CD4-positive, alpha-beta memory T cell (primary cell): ENCODE measurements at regions not wholly inside any gene's neighbourhood (a gene's known extent, or its start where the extent isn't known, plus 50 kb on each side); places are given as distances from the start of the nearest gene placed in this dataset.
A peak's percentile ranks its signal among the peaks of the same experiment; 100 is the strongest.
"Not testable (repeated sequence)": the region's sequence is repeated elsewhere in the genome, so short reads cannot be mapped to it uniquely, and the experiment has no call there.

ENCODE experiments used
- CTCF ChIA-PET: fragments of 350-600 bp; sonication (Branson Sonifier 250); formaldehyde crosslinking; loops from one replicate; lab custom pipeline; 2021; ENCODE audit warnings: inconsistent platforms; ENCODE audit not compliant: partially characterized antibody; lab: Charles Lee
- POLR2A ChIA-PET: fragments of 350-600 bp; sonication (Branson Sonifier 250); formaldehyde crosslinking; loops from one replicate; lab custom pipeline; 2021; ENCODE audit not compliant: partially characterized antibody; lab: Charles Lee
- DNase-seq, 5 donors: peaks; one replicate each; pipeline versions ENCODE4 v3.0.0 to v3.0.0-alpha.2; 2020 to 2022; ENCODE audit warnings: mixed read lengths in 1 of 5
- H3K27ac ChIP-seq: one replicate; pipeline ENCODE4 v1.7.0; 2013; ENCODE audit warnings: low read depth, low read length
- H3K27me3 ChIP-seq: 2 replicates; pipeline ENCODE4 v1.7.0; 2013; ENCODE audit warnings: mild to moderate bottlenecking, low read length, moderate library complexity; ENCODE audit not compliant: insufficient read depth
- H3K36me3 ChIP-seq: 2 replicates; pipeline ENCODE4 v1.7.0; 2013; ENCODE audit warnings: mild to moderate bottlenecking, low read length, moderate library complexity; ENCODE audit not compliant: insufficient read depth
- H3K4me1 ChIP-seq: 2 replicates; pipeline ENCODE4 v1.7.0; 2013; ENCODE audit warnings: mild to moderate bottlenecking, low read length, moderate library complexity; ENCODE audit not compliant: insufficient read depth
- H3K4me3 ChIP-seq, 2 donors: one replicate each; pipeline ENCODE4 v1.7.0; 2013; ENCODE audit warnings: low read length in 2 of 2, mild to moderate bottlenecking in 1 of 2
- H3K9me3 ChIP-seq, 2 donors: one replicate each; pipeline ENCODE4 v1.7.0; 2013; ENCODE audit warnings: low read length in 2 of 2, control low read depth in 1 of 2; ENCODE audit not compliant: control insufficient read depth in 1 of 2
- H3K27ac Mint-ChIP-seq, 7 donors: one replicate each; pipeline ENCODE4 v1.8.0; 2020 to 2021; ENCODE audit warnings: mixed read lengths in 7 of 7, mild to moderate bottlenecking in 6 of 7, inconsistent platforms in 3 of 7, moderate library complexity in 3 of 7
- H3K27me3 Mint-ChIP-seq, 2 donors: one replicate each; pipeline ENCODE4 v1.8.0; 2020 to 2021; ENCODE audit warnings: mixed read lengths in 2 of 2
- H3K36me3 Mint-ChIP-seq, 2 donors: one replicate each; pipeline ENCODE4 v1.8.0; 2020 to 2021; ENCODE audit warnings: mixed read lengths in 2 of 2, inconsistent platforms in 1 of 2, mild to moderate bottlenecking in 1 of 2
- H3K4me1 Mint-ChIP-seq, 4 donors: one replicate each; pipeline ENCODE4 v1.8.0; 2020 to 2021; ENCODE audit warnings: mixed read lengths in 4 of 4, mild to moderate bottlenecking in 1 of 4
- H3K4me3 Mint-ChIP-seq, 8 donors: one replicate each; pipeline ENCODE4 v1.8.0; 2020 to 2021; ENCODE audit warnings: mixed read lengths in 8 of 8, mild to moderate bottlenecking in 7 of 8, moderate library complexity in 6 of 8, inconsistent platforms in 3 of 8
- H3K9me3 Mint-ChIP-seq, 8 donors: one replicate each; pipeline ENCODE4 v1.8.0; 2020 to 2021; ENCODE audit warnings: mixed read lengths in 8 of 8, mild to moderate bottlenecking in 5 of 8, inconsistent platforms in 3 of 8, moderate library complexity in 1 of 8
- intact Hi-C: fragments of 100-400 bp; cut with micrococcal nuclease; formaldehyde crosslinking; loops from one replicate; pipeline ENCODE4 v1.15.1; 2023

DNA sequence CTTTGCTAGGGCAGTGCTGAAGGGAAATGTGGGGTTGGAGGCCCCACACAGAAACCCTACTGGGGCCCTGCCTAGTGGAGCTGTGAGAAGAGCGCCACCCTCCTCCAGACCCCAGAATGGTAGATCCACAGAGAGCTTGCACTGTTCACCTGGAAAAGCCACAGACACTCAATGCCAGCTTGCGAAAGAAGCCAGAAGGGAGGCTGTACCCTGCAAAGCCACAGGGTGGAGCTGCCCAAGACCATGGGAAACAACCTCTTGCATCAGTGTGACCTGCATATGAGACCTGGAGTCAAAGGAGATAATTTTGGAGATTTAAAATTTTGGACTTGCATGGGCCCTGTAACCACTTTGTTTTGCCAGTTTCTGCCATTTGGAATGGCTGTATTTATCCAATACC lies 615.4 kb upstream of the MIR17HG start:
- Mint-ChIP-seq H3K27me3 (no peaks in the 10 kb centered on the region), H3K4me1 (no peaks in the 10 kb centered on the region), H3K27ac (no peak overlapping the region), H3K4me3 (no peak overlapping the region), H3K36me3 (no peaks in the 10 kb centered on the region), H3K9me3 (peaks cover 2 to 26% (median 15%) of the 10 kb centered on the region in 8 donors)
- no peak for DNase-seq
- Histone ChIP-seq H3K36me3 (no peaks in the 10 kb centered on the region), H3K27ac (no peak overlapping the region), H3K27me3 (no peaks in the 10 kb centered on the region), H3K9me3 (no peaks in the 10 kb centered on the region), H3K4me1 (no peaks in the 10 kb centered on the region), H3K4me3 (no peak overlapping the region)
- ChIA-PET CTCF (no interaction called here), POLR2A (no interaction called here)
- intact Hi-C loops, result no loop called here

DNA sequence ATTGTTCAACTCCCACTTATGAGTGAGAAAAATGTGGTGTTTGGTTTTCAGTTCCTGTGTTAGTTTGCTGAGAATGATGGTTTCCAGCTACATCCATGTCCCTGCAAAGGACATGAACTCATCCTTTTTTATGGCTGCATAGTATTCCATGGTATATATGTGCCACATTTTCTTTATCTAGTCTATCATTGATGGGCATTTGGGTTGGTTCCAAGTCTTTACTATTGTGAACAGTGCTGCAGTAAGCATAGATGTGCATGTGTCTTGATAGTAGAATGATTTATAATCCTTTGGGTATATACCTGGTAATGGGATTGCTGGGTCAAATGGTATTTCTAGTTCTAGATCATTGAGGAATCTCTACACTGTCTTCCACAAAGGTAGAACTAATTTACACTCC lies 613.0 kb upstream of the MIR17HG start:
- H3K36me3 ChIP-seq, H3K27ac Mint-ChIP-seq, H3K36me3 Mint-ChIP-seq, H3K27me3 Mint-ChIP-seq, POLR2A ChIA-PET, DNase-seq, H3K4me1 ChIP-seq, H3K4me1 Mint-ChIP-seq, H3K9me3 ChIP-seq, H3K4me3 ChIP-seq, intact Hi-C loops, CTCF ChIA-PET, H3K27me3 ChIP-seq, H3K4me3 Mint-ChIP-seq, H3K27ac ChIP-seq: not testable (repeated sequence)
- H3K9me3 Mint-ChIP-seq, result peaks cover 2 to 30% (median 13%) of the 10 kb centered on the region in 8 donors

DNA sequence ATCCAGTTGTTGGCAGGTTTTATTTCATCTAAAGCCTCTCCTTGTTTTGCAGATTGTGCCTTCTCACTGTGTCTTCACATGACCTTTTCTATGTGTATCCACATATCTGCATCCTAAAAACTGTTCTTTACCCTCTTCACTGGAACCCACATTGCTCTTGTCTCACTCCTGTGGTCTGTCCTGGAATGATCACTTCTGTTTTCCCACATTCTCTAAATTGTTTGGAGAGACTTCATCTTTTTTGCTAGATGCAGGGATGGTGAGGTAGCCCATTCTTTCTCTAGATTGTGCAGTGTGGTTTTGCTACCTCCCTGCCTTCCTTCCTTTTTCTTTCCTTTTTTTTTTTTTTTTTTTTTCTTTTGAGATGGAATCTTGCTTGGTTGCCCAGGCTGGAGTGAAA lies 608.6 kb upstream of the MIR17HG start:
- Mint-ChIP-seq H3K4me3 (no peak overlapping the region), H3K27ac (no peak overlapping the region), H3K27me3 (no peaks in the 10 kb centered on the region), H3K9me3 (peaks cover 2 to 21% (median 7%) of the 10 kb centered on the region in 8 donors), H3K36me3 (no peaks in the 10 kb centered on the region), H3K4me1 (no peaks in the 10 kb centered on the region)
- no peak overlapping the region for H3K4me3 ChIP-seq
- ChIA-PET POLR2A (no interaction called here), CTCF (no interaction called here)
- intact Hi-C loops, result no loop called here
- no peak overlapping the region for H3K27ac ChIP-seq
- no peak for DNase-seq
- no peaks in the 10 kb centered on the region for H3K36me3 ChIP-seq
- no peaks in the 10 kb centered on the region for H3K9me3 ChIP-seq
- no peaks in the 10 kb centered on the region for H3K27me3 ChIP-seq
- H3K4me1 ChIP-seq, result no peaks in the 10 kb centered on the region

DNA sequence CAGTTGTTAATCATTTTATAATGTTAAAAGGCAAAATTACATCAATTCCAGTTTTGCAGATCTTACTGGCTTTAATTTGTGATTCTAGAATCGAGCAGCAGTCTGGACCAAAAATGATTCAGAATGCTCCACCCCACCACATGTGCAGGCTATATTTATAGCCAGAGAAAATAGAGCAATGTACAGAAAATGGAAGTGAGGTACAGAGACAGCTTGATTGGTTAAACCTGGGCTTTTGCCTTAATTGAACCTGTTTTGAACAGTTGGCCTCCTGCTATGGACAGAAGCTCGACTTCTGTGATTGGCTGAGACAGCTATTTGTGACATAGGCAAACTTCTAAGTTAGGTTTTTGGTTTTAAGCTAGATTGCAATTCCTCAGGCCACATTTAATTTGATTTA lies 607.4 kb upstream of the MIR17HG start:
- H3K36me3 Mint-ChIP-seq, result no peaks in the 10 kb centered on the region
- no peak overlapping the region for H3K4me3 Mint-ChIP-seq
- no peaks in the 10 kb centered on the region for H3K36me3 ChIP-seq
- no peak for DNase-seq
- ChIA-PET POLR2A (no interaction called here), CTCF (no interaction called here)
- no peak overlapping the region for H3K27ac ChIP-seq
- no peak overlapping the region for H3K4me3 ChIP-seq
- H3K27ac Mint-ChIP-seq, result no peak overlapping the region
- no peaks in the 10 kb centered on the region for H3K4me1 ChIP-seq
- intact Hi-C loops, result no loop called here
- no peaks in the 10 kb centered on the region for H3K27me3 ChIP-seq
- H3K27me3 Mint-ChIP-seq, result no peaks in the 10 kb centered on the region
- H3K9me3 ChIP-seq, result no peaks in the 10 kb centered on the region
- H3K9me3 Mint-ChIP-seq, result peaks cover 0 to 18% (median 7%) of the 10 kb centered on the region in 8 donors
- no peaks in the 10 kb centered on the region for H3K4me1 Mint-ChIP-seq

DNA sequence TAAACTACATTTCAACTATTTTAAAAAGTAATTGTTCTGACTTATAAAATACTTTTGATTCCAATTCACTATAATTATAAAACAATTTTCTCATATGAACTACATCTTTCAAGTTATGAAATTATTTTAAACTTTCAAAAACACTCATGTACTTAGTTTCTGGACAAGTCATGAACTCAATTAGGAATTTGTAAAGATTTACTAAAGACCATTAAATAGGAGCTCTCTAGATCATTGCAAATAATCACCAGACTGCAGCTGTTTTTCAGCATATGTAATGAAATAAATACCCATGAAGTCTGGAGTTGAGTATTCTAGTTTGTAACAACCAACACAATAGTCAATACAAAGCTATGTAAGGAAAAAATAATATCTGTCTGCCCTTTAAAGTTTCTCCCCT lies 605.1 kb upstream of the MIR17HG start:
- H3K27ac ChIP-seq, result no peak overlapping the region
- H3K9me3 ChIP-seq, result peaks cover 0 to 1% of the 10 kb centered on the region in 2 donors
- H3K36me3 ChIP-seq, result no peaks in the 10 kb centered on the region
- no peaks in the 10 kb centered on the region for H3K36me3 Mint-ChIP-seq
- no peaks in the 10 kb centered on the region for H3K27me3 ChIP-seq
- H3K9me3 Mint-ChIP-seq, result peaks cover 0 to 10% (median 4%) of the 10 kb centered on the region in 8 donors
- no peak overlapping the region for H3K4me3 ChIP-seq
- no peak overlapping the region for H3K27ac Mint-ChIP-seq
- H3K4me3 Mint-ChIP-seq, result no peak overlapping the region
- no peaks in the 10 kb centered on the region for H3K4me1 Mint-ChIP-seq
- no peak for DNase-seq
- intact Hi-C loops, result no loop called here
- CTCF ChIA-PET, result no interaction called here
- no peaks in the 10 kb centered on the region for H3K4me1 ChIP-seq
- POLR2A ChIA-PET, result no interaction called here
- H3K27me3 Mint-ChIP-seq, result no peaks in the 10 kb centered on the region

DNA sequence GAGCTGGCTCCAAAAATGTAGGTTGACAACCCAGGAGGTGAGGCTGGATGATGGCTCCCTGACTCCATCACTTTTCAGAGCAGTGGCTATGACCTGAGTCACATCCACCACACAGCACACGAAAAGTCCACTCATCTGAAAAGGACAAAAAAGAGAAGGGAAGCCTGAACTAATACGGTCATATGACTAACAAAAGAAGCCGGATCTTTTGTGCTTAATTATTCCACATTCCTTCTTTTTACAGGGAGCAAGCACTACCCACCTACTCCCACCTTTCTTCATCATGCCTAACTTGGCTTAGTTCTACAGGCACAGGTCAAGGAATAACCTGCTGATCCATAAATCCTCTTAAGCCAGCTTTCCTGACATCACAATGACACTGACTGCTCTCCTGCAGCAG lies 601.3 kb upstream of the MIR17HG start:
- Histone ChIP-seq H3K27me3 (no peaks in the 10 kb centered on the region), H3K4me3 (no peak overlapping the region), H3K27ac (no peak overlapping the region), H3K36me3 (no peaks in the 10 kb centered on the region), H3K9me3 (peaks cover 0 to 4% of the 10 kb centered on the region in 2 donors), H3K4me1 (no peaks in the 10 kb centered on the region)
- Mint-ChIP-seq H3K4me1 (no peaks in the 10 kb centered on the region), H3K9me3 (peaks cover 0 to 20% (median 11%) of the 10 kb centered on the region in 8 donors), H3K27me3 (no peaks in the 10 kb centered on the region), H3K36me3 (no peaks in the 10 kb centered on the region), H3K27ac (no peak overlapping the region), H3K4me3 (no peak overlapping the region)
- CTCF ChIA-PET, result no interaction called here
- DNase-seq, result no peak
- POLR2A ChIA-PET, result no interaction called here
- intact Hi-C loops, result no loop called here

DNA sequence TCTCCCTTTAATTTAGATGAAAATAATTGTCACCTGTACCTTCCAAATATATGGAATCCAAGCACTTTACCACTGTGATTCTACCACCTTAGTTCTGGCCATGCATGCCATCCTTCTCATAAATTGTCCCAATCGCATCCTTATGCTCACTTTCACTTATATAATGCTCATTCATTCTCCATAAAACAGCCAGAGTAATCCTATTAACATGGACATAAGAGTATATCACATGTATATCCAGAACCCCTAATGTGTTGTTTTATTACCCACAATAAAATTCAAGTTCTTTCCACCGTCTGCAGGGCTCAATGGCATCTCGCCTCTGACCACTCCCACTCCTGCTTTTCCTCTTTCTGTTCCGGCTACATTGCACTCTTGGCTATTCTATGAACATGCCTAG lies 597.5 kb upstream of the MIR17HG start:
- H3K27ac Mint-ChIP-seq, result no peak overlapping the region
- CTCF ChIA-PET, result no interaction called here

DNA sequence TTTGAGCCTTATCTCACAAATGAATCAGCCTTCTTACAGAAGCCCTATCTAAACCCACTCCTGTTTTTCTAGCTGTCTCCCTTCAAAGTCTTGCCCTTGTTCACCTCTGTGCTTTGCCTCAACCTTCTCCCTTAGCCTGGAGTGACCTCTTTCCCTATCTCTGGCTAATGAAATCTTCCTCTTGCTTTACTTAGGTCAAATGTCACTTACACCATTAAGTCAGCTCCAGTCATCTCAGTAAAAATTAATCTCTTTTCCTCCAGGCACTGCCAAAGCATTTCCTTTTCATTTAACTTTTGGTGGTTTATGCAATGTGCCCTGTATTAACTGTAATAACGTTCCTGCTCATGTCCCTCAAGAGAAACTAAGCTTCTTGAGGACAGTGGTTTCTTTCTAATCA lies 596.5 kb upstream of the MIR17HG start:
- Mint-ChIP-seq H3K4me1 (no peaks in the 10 kb centered on the region), H3K36me3 (no peaks in the 10 kb centered on the region), H3K9me3 (peaks cover 0 to 26% (median 11%) of the 10 kb centered on the region in 8 donors)

More for the DNA sequence above, 597.5 kb upstream of the MIR17HG start:
- no peaks in the 10 kb centered on the region for H3K27me3 ChIP-seq
- Mint-ChIP-seq H3K4me3 (no peak overlapping the region), H3K4me1 (no peaks in the 10 kb centered on the region), H3K27me3 (no peaks in the 10 kb centered on the region), H3K36me3 (no peaks in the 10 kb centered on the region), H3K9me3 (peaks cover 0 to 23% (median 10%) of the 10 kb centered on the region in 8 donors)
- intact Hi-C loops, result no loop called here
- H3K27ac ChIP-seq, result no peak overlapping the region
- H3K9me3 ChIP-seq, result peaks cover 0 to 4% of the 10 kb centered on the region in 2 donors
- no peak overlapping the region for H3K4me3 ChIP-seq
- POLR2A ChIA-PET, result no interaction called here
- no peak for DNase-seq
- no peaks in the 10 kb centered on the region for H3K4me1 ChIP-seq
- H3K36me3 ChIP-seq, result no peaks in the 10 kb centered on the region

More for the DNA sequence above, 596.5 kb upstream of the MIR17HG start:
- Mint-ChIP-seq H3K27me3 (no peaks in the 10 kb centered on the region), H3K27ac (no peak overlapping the region), H3K4me3 (peak overlapping the region in 1 of 8 donors; percentile 1)
- Histone ChIP-seq H3K9me3 (peaks cover 0 to 4% of the 10 kb centered on the region in 2 donors), H3K27ac (no peak overlapping the region), H3K36me3 (no peaks in the 10 kb centered on the region), H3K4me3 (no peak overlapping the region), H3K27me3 (no peaks in the 10 kb centered on the region), H3K4me1 (no peaks in the 10 kb centered on the region)
- DNase-seq, result no peak
- ChIA-PET POLR2A (no interaction called here), CTCF (no interaction called here)
- intact Hi-C loops, result no loop called here
